ENCODE measurements at regions not wholly inside any gene's neighbourhood (a gene's known extent, or its start where the extent isn't known, plus 50 kb on each side); places are given as distances from the start of the nearest gene placed in this dataset.

GRCh38 chr7:13421776-13422175, 567.7 kb downstream of the ETV1 start:
- TF ChIP-seq POLR2A (IDR thresholded peaks at IDR 0.05) (no peak), CTCF (IDR thresholded peaks at IDR 0.05) (no peak)

All from sigmoid colon (tissue), 3 donors.